ENCODE measurements at regions not wholly inside any gene's neighbourhood (a gene's known extent, or its start where the extent isn't known, plus 50 kb on each side); places are given as distances from the start of the nearest gene placed in this dataset.

- Histone ChIP-seq H3K79me2 (ENCODE audit: low read length) (no peaks in the 10 kb centered on the region), H2AFZ (ENCODE audit: low read depth, low read length) (no peak overlapping the region), H3K36me3 (replicated peaks; ENCODE audit: low read depth, low read length) (no peaks in the 10 kb centered on the region), H3K27me3 (ENCODE audit: low read depth, low read length) (no peaks in the 10 kb centered on the region), H3K9ac (ENCODE audit: low read length) (no peak overlapping the region), H3K9me3 (ENCODE audit: insufficient read depth, low read length) (no peaks in the 10 kb centered on the region), H3K4me1 (ENCODE audit: low read length) (no peaks in the 10 kb centered on the region), H3K4me3 (ENCODE audit: low read length) (no peak overlapping the region), H3K27ac (ENCODE audit: low read length) (no peak overlapping the region), H4K20me1 (ENCODE audit: insufficient read depth, low read length) (no peaks in the 10 kb centered on the region), H3K4me2 (ENCODE audit: low read length) (no peak overlapping the region)
- TF ChIP-seq, protein P1, sequence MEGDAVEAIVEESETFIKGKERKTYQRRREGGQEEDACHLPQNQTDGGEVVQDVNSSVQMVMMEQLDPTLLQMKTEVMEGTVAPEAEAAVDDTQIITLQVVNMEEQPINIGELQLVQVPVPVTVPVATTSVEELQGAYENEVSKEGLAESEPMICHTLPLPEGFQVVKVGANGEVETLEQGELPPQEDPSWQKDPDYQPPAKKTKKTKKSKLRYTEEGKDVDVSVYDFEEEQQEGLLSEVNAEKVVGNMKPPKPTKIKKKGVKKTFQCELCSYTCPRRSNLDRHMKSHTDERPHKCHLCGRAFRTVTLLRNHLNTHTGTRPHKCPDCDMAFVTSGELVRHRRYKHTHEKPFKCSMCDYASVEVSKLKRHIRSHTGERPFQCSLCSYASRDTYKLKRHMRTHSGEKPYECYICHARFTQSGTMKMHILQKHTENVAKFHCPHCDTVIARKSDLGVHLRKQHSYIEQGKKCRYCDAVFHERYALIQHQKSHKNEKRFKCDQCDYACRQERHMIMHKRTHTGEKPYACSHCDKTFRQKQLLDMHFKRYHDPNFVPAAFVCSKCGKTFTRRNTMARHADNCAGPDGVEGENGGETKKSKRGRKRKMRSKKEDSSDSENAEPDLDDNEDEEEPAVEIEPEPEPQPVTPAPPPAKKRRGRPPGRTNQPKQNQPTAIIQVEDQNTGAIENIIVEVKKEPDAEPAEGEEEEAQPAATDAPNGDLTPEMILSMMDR (IDR thresholded peaks at IDR 0.05; ENCODE audit: low read depth, low read length): no peak
- TF ChIP-seq EZH2phosphoT487 (IDR thresholded peaks at IDR 0.05; ENCODE audit: low read depth): no peak
Measured at GRCh38 chr9:4353236-4353635, 53.4 kb upstream of the GLIS3 start.

GRCh38 chr9:4349816-4350418 is 50.0 kb upstream of the GLIS3 start:
- H2AFZ ChIP-seq (ENCODE audit: low read depth, low read length): no peak overlapping the region
- H3K4me1 ChIP-seq (ENCODE audit: low read length): no peaks in the 10 kb centered on the region
- no peak overlapping the region for H3K27ac ChIP-seq (ENCODE audit: low read length)
- H3K79me2 ChIP-seq (ENCODE audit: low read length): no peaks in the 10 kb centered on the region
- no peaks in the 10 kb centered on the region for H4K20me1 ChIP-seq (ENCODE audit: insufficient read depth, low read length)
- H3K4me3 ChIP-seq (ENCODE audit: low read length): no peak overlapping the region
- H3K9ac ChIP-seq (ENCODE audit: low read length): no peak overlapping the region
- H3K9me3 ChIP-seq (ENCODE audit: insufficient read depth, low read length): no peaks in the 10 kb centered on the region
- H3K36me3 ChIP-seq (replicated peaks; ENCODE audit: low read depth, low read length): no peaks in the 10 kb centered on the region
- TF ChIP-seq EZH2phosphoT487 (IDR thresholded peaks at IDR 0.05; ENCODE audit: low read depth): no peak
- TF ChIP-seq, protein P1 (IDR thresholded peaks at IDR 0.05; ENCODE audit: low read depth, low read length): no peak
- no peaks in the 10 kb centered on the region for H3K27me3 ChIP-seq (ENCODE audit: low read depth, low read length)
- no peak overlapping the region for H3K4me2 ChIP-seq (ENCODE audit: low read length)

All from OCI-LY3 (cell line).